ENCODE measurements at regions not wholly inside any gene's neighbourhood (a gene's known extent, or its start where the extent isn't known, plus 50 kb on each side); places are given as distances from the start of the nearest gene placed in this dataset.
A peak's percentile ranks its signal among the peaks of the same experiment; 100 is the strongest.

GRCh38 chr12:91316161-91316906 lies 133.7 kb upstream of the DCN start:
- Mint-ChIP-seq H3K4me3 (no peak overlapping the region), H3K9me3 (no peaks in the 10 kb centered on the region), H3K27ac (peak overlapping the region; percentile 43), H3K4me1 (no peaks in the 10 kb centered on the region), H3K36me3 (ENCODE audit: low read depth) (no peaks in the 10 kb centered on the region), H3K27me3 (ENCODE audit: low read depth, poor library complexity) (peaks cover 3% of the 10 kb centered on the region)
- TF ChIP-seq, protein P1, sequence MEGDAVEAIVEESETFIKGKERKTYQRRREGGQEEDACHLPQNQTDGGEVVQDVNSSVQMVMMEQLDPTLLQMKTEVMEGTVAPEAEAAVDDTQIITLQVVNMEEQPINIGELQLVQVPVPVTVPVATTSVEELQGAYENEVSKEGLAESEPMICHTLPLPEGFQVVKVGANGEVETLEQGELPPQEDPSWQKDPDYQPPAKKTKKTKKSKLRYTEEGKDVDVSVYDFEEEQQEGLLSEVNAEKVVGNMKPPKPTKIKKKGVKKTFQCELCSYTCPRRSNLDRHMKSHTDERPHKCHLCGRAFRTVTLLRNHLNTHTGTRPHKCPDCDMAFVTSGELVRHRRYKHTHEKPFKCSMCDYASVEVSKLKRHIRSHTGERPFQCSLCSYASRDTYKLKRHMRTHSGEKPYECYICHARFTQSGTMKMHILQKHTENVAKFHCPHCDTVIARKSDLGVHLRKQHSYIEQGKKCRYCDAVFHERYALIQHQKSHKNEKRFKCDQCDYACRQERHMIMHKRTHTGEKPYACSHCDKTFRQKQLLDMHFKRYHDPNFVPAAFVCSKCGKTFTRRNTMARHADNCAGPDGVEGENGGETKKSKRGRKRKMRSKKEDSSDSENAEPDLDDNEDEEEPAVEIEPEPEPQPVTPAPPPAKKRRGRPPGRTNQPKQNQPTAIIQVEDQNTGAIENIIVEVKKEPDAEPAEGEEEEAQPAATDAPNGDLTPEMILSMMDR (IDR thresholded peaks at IDR 0.05) = no peak
- DNase-seq = no peak

- Mint-ChIP-seq H3K9me3 (no peaks in the 10 kb centered on the region), H3K27me3 (ENCODE audit: low read depth, poor library complexity) (no peaks in the 10 kb centered on the region), H3K4me3 (no peak overlapping the region), H3K4me1 (peaks cover 17% of the 10 kb centered on the region), H3K27ac (no peak overlapping the region), H3K36me3 (ENCODE audit: low read depth) (no peaks in the 10 kb centered on the region)
- TF ChIP-seq, protein P1 (IDR thresholded peaks at IDR 0.05) = no peak
- no peak for DNase-seq
Observed at GRCh38 chr12:91311081-91311480, 128.5 kb upstream of the DCN start.

DNA sequence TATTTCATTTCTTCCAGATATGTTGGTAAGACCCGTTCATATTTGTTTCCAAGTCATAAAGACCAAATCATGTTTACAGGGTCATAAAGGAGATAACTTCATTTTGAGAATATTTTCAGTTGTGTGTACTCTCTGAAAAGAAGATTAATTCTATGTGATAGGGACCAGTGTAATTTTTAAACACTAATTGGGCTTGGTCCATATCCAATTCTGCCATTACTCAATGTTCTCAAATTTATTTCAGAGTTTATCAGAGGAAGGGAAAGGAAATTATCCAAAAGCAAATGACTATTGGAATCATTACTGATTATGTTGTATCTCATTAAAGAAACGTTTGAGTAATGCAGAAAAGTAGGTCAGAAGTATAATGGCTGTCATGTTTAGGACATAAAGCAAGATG lies 126.8 kb upstream of the DCN start:
- no peaks in the 10 kb centered on the region for H3K36me3 Mint-ChIP-seq (ENCODE audit: low read depth)
- TF ChIP-seq, protein P1 (IDR thresholded peaks at IDR 0.05) = no peak
- peaks cover 17% of the 10 kb centered on the region for H3K4me1 Mint-ChIP-seq
- H3K9me3 Mint-ChIP-seq = no peaks in the 10 kb centered on the region
- no peak overlapping the region for H3K4me3 Mint-ChIP-seq
- no peaks in the 10 kb centered on the region for H3K27me3 Mint-ChIP-seq (ENCODE audit: low read depth, poor library complexity)
- no peak overlapping the region for H3K27ac Mint-ChIP-seq
- no peak for DNase-seq

GRCh38 chr12:91307957-91308670 lies 125.5 kb upstream of the DCN start:
- Mint-ChIP-seq H3K27ac (peak overlapping the region; percentile 58), H3K4me1 (peaks cover 17% of the 10 kb centered on the region), H3K27me3 (ENCODE audit: low read depth, poor library complexity) (no peaks in the 10 kb centered on the region), H3K9me3 (no peaks in the 10 kb centered on the region), H3K4me3 (no peak overlapping the region), H3K36me3 (ENCODE audit: low read depth) (no peaks in the 10 kb centered on the region)
- TF ChIP-seq, protein P1 (IDR thresholded peaks at IDR 0.05) = no peak
- DNase-seq = no peak

- H3K9me3 Mint-ChIP-seq = peaks cover 6% of the 10 kb centered on the region
- H3K4me1 Mint-ChIP-seq = peaks cover 21% of the 10 kb centered on the region
- no peaks in the 10 kb centered on the region for H3K27me3 Mint-ChIP-seq (ENCODE audit: low read depth, poor library complexity)
- no peak for DNase-seq
- TF ChIP-seq, protein P1 (IDR thresholded peaks at IDR 0.05) = no peak
- H3K36me3 Mint-ChIP-seq (ENCODE audit: low read depth) = no peaks in the 10 kb centered on the region
- no peak overlapping the region for H3K4me3 Mint-ChIP-seq
- H3K27ac Mint-ChIP-seq = no peak overlapping the region
Observed at GRCh38 chr12:91290354-91290753, 107.7 kb upstream of the DCN start.

All from nephron progenitor cell (in vitro differentiated cells).